Mesenteric fat pad (tissue), 1 donor: ENCODE measurements at regions not wholly inside any gene's neighbourhood (a gene's known extent, or its start where the extent isn't known, plus 50 kb on each side); places are given as distances from the start of the nearest gene placed in this dataset.

Experiments
- DNase-seq: peaks from one replicate; pipeline ENCODE4 v3.0.0-alpha.2; 2020; ENCODE audit warnings: low spot score
- donor health status: DM: yes; HTN: yes; CAD: no.

DNA sequence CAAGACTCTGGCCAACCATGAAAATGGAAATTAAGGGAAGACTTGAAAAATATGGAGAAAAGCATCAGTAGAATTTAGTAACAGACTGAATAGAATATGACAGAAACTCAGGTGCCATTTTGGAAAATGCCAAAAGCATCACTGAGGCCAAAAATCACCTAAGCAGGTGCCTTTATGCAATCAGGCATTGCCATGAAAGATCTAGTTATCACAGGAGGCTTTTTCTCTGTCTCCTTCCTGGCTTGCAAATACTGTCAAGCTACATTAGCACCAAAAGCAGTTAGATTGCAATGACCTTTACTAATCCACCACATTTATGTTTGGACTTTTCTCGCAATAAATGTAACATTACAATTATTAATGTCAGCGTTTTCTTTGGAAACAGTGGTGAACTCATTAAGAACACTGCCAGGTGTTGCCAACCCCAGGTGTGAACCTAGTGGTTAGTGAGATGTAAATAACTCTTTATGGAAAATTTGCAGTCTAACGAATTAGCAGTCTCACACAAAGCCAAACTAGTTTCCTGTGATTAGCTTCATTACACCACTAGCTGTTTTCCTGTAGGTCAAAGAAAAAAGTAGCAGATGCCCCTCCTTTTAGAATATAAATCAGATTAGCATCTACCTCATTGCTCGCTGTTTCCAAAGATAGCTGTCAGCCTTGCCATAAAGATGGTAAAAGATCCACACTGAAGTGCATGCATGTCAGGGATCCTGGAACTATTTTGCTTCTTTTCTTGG lies 1568.4 kb upstream of the TENM3 start:
- DNase-seq: no peak

DNA sequence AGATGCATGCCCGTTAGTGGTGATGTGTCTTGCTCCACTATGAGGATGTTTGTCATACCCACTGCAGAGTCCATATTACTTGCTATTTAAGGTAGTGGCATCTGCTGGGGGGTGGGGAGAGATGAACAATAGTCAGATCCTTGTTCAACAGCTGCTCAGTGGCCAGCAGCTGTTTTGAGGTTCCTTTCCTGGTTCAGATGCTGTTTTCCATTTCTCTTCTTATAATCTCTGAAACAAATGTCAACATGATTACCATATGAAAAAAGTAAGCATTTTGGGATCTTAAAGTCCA lies 1567.9 kb upstream of the TENM3 start:
- DNase-seq: no peak

DNA sequence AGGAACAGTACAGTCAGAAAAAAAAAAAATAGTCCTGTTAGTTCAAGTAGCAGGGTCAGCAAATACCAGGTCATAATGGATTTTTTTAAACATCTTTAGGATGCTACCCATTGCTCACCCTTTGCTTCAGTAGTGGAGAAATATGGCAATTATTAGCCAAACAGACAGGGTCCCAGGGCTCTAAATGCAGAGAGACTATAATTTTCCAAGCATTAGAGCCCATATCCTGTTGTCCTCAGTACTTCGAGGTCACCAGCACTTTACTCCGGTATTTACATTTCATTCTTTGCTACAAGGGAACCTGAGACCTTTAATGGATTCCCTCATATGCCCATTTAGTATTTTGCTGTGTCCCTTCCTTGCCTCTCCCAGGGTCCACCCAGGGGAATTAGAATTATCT lies 1562.9 kb upstream of the TENM3 start:
- DNase-seq: no peak

DNA sequence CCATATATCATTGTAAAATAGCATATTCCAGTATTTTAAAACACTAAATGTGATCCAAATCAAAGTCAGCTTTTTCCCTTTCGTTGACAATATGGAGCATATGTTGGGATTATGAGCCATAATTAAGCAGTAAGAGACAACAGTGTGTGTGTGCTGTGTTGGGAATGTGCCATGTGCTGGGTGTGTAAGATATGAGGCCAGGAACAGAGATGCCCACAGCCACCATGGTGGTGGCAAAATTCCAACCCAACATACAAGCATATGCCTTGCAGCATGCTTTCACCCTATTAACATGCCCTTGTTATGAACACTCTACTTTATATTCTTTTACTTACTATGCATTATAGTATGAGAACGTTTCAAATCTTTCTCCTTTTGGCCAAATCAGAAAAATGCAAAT lies 1560.4 kb upstream of the TENM3 start:
- no peak for DNase-seq

DNA sequence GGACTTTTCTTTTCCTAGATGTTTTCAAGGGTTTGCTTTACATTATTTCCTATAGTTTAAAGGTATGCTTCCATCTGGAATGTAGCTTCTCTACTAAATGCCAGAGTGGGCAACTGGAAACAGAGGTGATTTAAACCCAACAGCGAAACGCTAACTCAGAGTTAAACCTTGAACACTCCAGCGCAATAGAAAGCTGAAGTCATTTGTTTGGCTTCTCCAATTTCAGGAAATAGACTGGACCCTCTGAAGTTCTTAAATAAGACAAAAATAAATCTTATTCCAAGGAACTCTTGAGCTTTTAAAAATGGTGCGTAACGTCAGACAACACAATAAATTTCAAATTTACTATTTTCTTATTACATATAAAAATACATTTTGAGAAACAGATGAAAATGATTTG lies 1560.0 kb upstream of the TENM3 start:
- no peak for DNase-seq

DNA sequence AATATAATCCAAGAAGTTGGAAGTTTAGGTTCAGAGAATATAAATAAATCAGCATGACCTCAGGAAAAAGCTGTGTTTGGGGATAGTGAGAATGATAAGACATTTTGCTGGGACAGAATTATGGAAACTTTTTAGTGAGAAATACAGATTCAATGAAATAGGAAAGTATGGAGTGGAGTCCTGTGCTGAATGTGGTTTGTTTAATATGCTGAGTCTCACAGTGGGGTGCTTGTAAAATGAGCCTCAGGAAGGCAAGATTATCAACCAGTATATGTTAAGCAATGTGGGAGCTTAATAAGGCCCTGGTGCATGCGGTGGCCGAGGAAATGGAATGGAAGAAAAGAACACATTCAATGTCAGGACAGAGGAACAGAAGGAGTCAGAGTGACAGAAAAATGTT lies 1554.7 kb upstream of the TENM3 start:
- no peak for DNase-seq

DNA sequence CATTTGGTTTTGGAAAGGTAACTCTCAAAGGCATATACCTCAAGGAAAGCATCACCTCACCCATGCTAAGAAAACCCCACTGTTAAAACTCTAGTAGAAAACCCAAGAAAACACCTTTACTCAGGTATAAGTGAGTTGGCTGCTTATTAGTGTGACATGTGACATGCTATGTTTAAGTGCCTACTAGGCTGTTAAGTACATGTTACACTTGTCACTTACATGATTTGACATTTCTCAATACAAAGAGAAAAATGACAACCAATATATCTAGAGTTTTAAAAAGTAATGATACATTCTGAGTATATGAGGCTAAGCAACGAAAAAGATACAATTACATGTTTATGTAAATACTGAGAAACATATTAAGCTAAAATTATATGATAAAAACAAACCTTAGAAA lies 1548.3 kb upstream of the TENM3 start:
- no peak for DNase-seq

DNA sequence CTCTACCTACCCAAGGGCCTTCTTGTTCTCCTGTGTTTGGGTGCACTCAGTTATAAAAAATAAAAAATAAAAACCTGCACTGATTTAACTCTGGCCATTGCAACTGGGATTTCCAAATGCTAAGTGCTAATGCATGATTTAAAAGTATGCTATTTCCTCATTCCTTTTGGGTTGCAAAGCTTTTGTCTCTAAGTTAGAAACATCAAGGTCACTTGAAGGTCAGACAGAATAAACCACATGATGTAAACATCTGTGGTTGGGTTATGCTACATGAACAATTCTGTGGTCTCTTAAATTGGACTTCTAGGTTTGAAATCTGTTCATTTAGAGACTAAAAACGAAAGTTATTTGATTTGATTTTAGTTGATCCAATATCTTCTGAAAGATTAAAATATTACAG lies 1547.4 kb upstream of the TENM3 start:
- DNase-seq: no peak

DNA sequence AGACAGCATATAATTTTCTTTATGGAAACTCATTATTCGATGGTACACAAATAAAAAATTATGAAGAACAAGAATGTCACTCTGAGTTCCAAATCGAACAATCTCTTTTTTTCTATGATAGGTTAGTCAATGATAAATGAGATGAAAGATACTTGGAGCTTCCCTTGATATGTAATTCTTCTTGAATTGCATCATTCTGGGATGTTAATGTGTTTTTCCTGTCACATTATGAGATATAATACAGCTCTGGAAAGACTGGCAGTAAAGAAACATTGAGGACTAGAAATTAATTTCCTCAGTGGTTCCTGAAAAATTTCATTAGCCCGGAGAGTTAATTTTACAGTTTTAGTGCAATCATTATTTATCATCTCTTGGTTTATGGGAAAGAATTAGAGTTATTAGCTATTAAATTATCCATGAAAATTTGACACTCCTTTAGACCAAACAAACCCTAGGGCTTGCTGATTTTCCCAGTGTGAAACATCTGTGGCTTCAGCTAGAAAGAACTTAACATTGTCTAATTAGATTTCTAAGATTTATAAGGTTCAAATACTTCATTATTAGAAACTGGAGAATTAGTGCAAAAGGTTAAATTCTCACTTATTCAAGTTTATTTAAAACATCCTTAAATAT lies 1546.6 kb upstream of the TENM3 start:
- no peak for DNase-seq

DNA sequence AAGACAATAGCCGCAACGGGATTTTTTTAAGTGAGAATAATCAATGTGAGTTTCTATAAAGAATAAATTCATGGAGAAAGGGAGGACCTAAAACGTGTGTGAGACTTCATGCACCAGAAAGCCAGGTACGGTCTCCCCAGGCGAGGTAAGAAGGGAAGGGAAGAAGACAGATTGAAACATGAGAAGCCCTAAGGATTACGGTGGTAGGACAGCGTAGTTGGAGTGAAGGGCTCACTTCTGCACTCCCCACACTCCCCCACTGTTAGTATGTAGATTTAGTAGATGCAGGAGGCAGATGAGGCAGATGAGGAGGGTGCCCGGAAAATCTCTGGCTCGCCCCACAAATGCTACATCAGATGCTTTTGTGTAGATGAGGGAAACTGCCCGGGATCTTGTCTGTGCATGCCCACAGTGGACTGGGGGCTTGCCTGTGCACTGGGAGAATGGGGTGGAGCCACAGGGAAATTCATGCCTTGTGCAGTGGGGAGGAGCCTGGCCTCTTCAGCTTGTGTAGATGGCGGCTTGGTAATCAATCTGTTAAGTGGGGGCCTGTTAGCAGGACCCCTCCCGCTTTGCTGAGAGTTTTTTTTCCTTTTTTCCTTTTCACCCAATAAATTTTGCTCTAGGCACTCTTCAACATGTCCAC lies 1544.5 kb upstream of the TENM3 start:
- DNase-seq: no peak

DNA sequence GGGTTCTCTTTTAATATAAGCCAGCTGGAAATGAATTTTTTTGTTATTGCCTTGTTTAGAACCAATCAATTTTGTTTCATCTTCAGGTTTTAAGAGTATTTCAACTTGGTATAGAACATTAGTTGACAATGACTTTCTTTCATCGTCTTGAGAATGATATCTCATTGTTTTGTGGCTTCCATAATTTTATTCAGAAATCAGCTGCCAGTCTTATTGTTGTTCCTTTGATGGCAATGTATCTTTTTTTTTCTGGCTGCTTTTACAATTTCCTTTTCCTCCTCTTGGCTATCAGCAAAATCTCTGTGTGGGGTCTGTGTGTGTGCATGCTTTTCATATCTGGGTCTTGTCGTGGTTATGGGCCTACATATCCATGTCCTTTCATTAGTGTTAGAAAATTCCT lies 1536.4 kb upstream of the TENM3 start:
- DNase-seq: no peak

DNA sequence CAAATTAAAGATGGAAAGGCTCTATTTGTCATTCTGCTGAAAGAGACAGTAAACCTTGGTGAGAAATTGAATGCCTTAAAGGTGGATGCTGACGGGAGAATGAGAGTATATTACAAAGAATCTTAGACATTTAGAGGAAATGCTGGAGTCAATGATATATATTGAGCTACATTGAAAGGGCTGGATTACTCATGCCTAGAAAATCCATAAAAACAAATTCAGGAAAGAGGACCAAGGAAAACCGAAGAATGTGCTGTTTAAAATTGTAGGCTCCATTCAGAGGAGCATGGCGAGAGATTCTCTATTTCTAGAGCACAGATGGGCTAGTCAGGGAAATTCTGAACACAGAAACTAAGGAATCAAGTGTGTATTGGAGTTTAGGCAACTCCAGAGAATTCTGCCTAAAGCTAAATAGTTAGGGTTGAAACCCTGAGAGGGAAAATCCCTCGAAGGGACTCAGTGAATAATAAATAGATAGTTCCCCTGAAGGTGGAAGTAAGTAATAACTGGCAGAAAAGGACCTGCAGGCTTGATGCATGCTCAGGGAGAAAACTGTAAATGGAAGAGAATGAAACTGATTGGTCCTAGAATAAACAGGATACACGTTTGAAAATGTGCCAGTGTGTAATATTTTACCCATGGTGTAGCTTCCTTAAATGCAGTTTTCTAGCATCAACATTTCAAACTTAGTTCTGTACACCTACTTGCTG lies 1532.4 kb upstream of the TENM3 start:
- no peak for DNase-seq

DNA sequence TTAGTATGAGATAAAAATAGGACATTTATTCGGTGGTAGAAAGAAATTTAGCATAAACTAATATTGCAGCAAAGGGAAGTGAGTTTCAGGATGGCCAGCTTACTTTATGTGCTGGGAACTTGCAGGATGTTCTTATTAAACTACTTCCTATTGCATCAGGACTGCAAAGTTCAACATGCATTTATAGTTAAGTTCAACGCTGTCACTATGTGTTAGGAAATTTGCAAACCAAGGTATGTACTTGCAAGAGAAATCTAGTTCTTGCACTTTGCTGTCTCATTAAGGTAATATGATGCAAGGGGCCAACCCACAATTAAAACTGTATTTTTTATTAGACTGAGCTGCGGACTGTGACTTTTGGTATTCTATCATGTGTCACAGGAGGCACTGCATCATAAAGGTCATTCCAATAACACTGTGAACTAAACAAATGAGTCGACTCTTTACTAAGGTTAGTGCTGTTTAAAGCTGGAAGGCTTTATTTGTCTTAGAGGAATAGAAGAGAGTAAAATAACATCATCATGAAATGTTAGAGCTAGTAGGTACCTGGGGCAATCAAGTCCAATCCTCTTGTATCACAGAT lies 1525.7 kb upstream of the TENM3 start:
- no peak for DNase-seq

DNA sequence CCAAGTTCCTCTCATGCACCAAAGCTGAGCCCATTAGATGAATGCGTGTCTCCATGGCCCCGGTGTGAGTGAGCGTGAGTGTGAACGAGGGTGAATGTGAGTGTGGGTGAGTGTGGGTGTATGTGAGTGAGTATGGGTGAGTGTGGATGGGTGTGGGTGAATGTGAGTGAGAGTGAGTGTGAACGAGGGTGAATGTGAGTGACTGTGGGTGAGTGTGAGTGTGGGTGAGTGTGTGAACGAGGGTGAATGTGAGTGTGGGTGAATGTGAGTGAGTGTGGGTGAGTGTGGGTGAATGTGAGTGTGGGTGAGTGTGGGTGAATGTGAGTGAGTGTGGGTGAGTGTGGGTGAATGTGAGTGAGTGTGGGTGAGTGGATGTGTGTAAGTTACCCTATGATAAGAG lies 1521.8 kb upstream of the TENM3 start:
- DNase-seq: no peak

DNA sequence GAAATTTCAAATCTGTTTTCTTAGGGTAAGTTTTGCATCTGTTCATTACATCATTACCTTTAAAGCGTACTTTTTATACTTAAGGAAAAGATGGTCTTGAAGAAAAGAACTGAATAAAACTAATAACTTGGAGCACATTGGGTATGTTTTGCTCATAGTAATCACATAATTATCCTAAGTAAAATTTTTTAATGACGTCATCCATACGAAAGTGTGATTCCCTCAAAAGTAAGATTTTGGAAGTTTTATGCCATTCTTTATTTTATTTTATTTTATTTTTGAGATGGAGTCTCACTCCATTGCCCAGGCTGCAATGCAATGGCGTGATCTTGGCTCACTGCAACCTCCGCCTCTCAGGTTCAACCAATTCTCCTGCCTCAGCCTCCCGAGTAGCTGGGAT lies 1516.6 kb upstream of the TENM3 start:
- DNase-seq: no peak

DNA sequence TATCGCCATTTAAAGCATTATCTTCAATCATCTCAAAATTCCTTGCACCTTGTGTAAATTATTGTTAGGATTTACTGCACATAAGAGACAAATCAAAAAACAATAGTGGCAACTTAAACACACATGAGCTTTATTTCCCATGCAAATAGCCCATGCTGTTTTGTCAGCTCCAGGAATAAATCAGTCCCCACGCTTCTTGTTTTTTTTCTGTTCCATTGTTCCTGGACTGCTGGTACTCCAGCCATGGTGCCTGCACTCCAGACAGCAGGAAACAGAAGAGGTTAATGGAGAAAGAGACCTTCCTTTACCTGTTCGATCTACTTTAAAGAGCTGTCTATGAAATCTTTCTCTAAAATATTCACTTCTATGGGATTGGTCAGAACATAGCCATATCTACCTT lies 1515.7 kb upstream of the TENM3 start:
- no peak for DNase-seq

DNA sequence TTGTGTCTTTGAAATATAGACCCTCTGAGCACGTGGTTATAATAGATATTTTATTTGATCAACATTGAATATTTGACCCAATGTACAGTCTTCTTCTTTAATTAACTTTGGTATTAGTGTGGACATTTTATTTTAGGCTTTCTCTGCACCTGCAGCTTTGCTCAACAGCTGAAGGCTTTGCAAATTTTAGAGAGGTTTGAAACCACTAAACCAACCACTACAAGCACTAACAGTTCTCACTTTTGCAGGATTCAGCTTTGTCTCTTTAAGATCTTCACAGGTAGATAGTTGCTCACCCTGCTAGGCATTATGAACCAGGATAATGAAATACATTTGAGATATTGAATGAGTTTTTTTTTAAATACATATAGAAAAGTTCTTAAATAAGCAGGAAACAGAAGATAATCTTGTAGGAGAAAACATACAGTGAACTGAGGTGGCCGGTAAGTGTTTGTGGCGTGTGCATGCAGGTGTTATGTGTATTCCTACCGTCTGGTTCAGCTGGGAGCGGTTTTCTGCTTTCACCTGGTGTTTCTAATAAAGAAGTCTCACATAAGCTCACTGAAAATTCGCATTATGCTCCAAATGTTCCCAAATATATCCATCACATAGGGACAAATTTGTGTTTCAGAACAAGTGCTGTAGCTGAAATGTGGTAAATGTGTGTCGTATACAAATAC lies 1508.3 kb upstream of the TENM3 start:
- no peak for DNase-seq

DNA sequence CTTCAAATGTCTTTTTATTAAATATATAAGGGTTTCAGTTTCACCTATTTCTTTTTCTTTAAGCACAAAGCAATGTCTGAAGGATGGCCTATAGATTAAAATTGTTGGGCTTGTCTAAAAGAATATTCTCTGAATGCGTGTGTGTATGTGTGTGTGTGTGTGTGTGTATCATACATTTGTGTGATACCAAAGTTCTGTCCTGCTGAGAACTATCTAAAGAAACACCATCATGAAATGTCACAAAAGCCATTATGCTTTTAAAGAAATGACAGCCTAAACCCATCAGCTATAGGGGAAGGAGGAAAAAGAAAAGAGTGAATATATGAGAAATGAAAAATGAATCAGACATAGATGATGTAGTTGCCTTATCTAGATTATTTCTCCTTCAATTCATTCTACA lies 1501.5 kb upstream of the TENM3 start:
- no peak for DNase-seq

DNA sequence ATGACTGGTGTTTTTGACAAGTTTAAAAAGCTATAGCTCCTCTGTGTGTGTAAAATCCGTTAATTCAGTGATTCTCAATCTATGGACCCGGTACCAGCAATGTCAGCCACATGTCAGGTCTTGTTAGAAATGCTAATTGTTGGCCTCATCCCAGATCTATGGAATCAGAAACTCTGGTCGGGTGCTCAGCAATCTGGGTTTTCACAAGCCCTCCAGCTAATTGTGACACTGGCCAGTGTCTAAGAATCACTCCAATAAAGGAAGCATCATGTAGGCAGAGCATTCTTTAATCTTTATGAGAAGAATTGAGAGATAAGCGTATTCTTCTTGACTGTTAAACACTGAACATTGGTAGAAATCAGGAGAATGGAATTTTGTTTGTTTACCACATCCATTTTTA lies 1498.2 kb upstream of the TENM3 start:
- no peak for DNase-seq

DNA sequence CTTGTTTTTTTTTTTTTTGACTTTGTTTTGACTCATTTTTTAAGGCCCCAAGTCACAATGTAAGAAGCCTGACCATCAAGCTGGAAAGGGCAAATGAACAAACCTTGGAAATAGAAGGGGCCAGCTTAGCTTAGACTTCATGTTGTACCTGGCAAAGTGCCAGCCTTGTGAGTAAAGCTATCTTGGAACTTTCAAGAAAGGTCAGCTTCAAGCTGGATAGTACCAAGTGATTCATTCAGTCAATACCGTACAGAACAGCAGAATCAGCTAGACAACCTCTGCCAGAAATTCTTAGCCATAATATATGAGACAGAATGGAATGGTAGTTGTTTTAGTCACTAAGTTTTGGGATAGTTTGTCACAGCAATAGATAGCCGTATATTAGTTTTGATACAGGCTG lies 1492.2 kb upstream of the TENM3 start:
- DNase-seq: no peak

DNA sequence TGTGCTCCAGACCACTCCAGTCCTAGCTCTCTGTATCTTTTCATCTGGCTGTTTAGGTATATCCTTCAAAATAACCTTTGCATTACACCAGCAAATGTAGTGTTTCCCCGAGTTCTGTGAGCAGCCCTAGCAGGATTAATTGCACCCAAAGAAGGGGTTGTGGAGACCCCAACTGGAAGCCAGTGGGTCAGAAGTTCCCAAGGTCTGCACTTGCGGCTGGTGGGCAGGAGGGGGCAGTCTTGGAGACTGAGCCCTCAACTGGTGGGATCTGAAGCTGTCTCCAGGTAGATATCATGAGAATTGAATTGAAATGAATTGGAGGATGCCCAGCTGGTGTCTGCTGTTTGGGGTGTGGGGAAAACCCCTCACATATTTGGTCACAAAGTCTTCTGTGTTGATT lies 1485.3 kb upstream of the TENM3 start:
- no peak for DNase-seq

DNA sequence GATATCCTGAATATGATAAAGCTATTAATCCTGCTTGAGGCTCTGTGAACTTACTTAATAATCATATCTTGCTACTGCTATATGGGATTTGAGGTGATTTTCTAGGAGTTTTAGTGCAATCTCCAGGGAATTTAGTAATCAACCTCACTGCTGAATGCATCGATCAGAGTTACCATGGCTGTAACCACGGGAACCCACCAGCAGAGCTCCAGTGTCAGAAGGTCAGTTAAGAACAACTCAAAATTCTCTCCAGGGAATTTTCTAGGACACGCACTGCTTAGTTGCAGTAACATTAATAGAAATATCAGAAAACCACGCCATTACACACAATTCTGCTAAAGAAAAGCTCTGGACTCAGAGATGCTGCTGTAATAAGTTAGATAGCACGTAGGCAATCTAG lies 1477.2 kb upstream of the TENM3 start:
- DNase-seq: no peak
